Astrocyte of the cerebellum (primary cell): ENCODE measurements at regions not wholly inside any gene's neighbourhood (a gene's known extent, or its start where the extent isn't known, plus 50 kb on each side); places are given as distances from the start of the nearest gene placed in this dataset.

ENCODE experiments used
- DNase-seq: peaks from one replicate; pipeline ENCODE4 v3.0.0-alpha.2; 2011; ENCODE audit warnings: low read depth
- H3K4me3 ChIP-seq: 2 replicates; pipeline ENCODE4 v1.5.1; 2011; ENCODE audit warnings: mild to moderate bottlenecking, low read depth, low read length, moderate library complexity
- in situ Hi-C: cut with HindIII; loops from 2 replicates; pipeline ENCODE4 v1.10.0; 2017; ENCODE audit warnings: low sequenced_read_pairs
- TF ChIP-seq, protein P1 (sequence below): IDR thresholded peaks from 2 replicates; pipeline ENCODE4 v1.5.1; 2012; ENCODE audit warnings: low read length, low read depth, moderate library complexity, mild to moderate bottlenecking; ENCODE audit errors: missing control alignments

DNA sequence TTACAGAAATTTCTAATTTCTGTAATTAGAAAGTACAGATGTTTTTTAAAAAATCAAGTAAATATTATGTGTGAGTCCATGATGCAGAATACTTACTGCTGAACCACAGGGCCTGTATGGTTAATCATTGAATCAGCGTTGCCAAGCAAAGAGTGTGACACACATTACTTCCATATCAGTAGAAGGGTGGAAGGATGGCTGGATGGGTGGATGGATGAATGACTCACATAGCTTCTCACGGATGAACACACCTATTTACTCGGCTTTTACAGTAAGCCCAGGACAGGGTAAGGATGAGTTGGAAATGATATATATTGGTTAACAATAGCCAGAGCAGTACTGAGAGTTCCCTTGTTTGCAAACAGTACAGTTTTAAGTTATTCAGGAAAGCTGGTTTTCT, 495.9 kb upstream of the RBFOX1 start:
- no peak overlapping the region for H3K4me3 ChIP-seq
- TF ChIP-seq, protein P1, sequence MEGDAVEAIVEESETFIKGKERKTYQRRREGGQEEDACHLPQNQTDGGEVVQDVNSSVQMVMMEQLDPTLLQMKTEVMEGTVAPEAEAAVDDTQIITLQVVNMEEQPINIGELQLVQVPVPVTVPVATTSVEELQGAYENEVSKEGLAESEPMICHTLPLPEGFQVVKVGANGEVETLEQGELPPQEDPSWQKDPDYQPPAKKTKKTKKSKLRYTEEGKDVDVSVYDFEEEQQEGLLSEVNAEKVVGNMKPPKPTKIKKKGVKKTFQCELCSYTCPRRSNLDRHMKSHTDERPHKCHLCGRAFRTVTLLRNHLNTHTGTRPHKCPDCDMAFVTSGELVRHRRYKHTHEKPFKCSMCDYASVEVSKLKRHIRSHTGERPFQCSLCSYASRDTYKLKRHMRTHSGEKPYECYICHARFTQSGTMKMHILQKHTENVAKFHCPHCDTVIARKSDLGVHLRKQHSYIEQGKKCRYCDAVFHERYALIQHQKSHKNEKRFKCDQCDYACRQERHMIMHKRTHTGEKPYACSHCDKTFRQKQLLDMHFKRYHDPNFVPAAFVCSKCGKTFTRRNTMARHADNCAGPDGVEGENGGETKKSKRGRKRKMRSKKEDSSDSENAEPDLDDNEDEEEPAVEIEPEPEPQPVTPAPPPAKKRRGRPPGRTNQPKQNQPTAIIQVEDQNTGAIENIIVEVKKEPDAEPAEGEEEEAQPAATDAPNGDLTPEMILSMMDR, result no peak
- no peak for DNase-seq
- in situ Hi-C loops, result no loop called here

DNA sequence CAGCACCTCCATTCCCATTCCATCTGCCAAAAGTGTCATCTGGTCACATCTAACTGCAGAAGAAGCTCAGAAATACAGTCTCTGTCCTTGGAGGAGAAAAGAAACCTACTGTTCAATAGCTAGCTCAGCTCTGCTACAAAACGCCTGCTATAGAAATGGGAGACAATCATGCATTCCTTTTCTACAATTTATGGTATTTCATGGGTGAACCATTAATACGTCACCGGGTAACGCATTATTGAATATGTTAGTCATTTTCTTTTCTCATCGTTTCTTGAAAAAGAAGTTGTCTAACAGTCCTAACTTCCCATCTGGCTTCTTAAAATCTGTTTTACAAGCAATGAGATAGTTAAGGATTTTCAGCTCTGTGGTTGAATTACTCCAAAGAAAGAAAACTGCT, 496.7 kb upstream of the RBFOX1 start:
- TF ChIP-seq, protein P1, result no peak
- DNase-seq, result no peak
- in situ Hi-C loops, result no loop called here

DNA sequence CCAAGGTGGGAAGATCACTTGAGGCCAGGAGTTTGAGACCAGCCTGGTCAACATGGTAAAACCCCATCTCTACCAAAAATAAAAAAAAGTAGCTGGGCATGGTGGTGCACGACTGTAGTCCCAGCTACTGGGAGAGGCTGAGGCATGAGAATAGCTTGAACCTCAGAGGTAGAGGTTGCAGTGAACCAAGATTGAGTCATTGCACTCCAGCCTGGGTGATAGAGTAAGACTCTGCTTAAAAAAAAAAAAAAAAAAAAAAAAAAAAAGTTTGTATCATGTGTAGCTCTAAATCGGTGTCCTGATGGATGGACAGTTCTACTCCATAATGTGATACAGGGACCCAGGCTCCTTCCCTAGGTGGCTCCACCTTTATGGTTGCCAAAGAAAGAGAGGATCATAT, 497.1 kb upstream of the RBFOX1 start:
- TF ChIP-seq, protein P1, result no peak
- no peak for DNase-seq
- in situ Hi-C loops, result no loop called here
- H3K4me3 ChIP-seq, result no peak overlapping the region

More for the DNA sequence above, 496.7 kb upstream of the RBFOX1 start:
- H3K4me3 ChIP-seq, result no peak overlapping the region

DNA sequence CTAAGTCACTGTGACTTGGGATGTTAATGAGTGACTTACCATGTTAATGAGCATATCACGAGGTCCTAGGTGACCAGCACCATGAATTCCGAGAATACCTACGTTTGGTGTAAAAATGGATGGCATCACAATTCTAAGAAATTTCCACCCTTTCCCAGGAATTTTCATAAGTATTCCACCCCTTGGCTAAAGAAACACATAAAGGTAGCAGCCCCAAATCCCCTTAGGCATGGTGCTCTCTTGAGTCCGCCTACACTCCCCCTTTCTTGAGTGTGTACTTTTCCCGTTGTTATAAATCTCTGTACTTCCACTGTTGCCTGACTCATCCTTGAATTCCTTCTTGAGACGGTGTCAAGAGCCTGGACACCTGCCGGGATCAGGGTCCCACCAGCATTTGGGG, 504.0 kb upstream of the RBFOX1 start:
- H3K4me3 ChIP-seq, result no peak overlapping the region
- TF ChIP-seq, protein P1, result no peak
- no peak for DNase-seq
- in situ Hi-C loops, result no loop called here

DNA sequence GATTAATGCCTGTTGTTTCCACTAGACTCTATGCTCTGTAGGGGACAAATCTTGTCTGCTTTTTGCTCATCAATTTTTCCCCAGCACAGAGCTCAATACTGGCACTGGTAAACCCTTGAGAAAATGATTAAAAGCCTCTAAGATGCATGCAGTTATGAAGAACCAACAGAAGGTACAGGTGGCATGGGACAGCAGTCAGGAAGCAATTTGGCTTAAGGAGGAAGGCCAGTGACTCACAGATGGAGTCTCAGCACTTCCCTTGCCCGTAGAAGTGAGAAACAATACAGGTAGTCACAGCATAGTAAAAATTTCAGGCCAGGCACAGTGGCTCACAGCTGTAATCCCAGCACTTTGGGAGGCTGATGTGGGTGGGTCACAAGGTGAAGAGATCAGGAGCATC, 504.7 kb upstream of the RBFOX1 start:
- no peak for DNase-seq
- TF ChIP-seq, protein P1, result no peak
- in situ Hi-C loops, result no loop called here

DNA sequence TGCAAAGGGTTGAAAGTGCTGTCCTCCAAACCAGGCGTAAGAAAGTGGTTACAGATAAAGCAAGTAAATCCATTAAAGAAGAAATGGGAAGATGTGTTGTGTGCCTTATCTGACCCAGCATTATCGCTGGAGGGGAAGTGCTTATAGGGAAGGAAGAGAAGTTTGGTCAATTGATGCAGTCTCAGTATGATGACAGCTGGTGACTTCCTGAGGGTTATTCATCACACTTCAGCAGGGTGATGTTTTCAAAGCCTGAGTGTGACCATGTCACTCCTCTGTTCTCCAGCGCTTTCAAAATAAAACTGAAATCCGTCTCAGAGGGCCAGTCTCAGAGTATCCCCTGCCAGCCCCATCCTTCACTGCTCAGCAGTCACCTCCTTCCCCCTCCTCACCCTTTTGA, 505.4 kb upstream of the RBFOX1 start:
- TF ChIP-seq, protein P1, result no peak
- no peak overlapping the region for H3K4me3 ChIP-seq
- no peak for DNase-seq
- in situ Hi-C loops, result no loop called here

More for the DNA sequence above, 504.7 kb upstream of the RBFOX1 start:
- H3K4me3 ChIP-seq, result no peak overlapping the region

DNA sequence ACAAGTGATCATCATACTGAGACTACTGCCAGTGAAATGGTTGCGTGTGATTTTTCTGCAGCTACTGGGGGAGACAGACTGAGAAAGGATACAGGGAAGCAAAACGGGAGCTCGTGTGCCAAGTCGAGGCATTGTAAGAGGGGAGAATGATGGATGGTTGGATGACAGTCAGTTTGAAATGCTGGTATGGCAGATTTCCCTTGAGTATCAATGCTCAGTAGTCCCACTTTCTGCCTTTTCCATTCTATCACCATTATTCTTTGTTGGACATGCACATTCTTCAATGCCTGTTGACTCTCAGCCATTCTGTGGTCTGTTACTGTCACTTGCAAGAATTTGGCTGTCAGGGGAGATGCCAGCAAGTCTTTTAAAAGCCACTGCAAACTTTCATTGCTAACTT, 510.6 kb upstream of the RBFOX1 start:
- H3K4me3 ChIP-seq, result no peak overlapping the region
- TF ChIP-seq, protein P1, result no peak
- no peak for DNase-seq
- in situ Hi-C loops, result no loop called here
